ENCODE measurements at regions not wholly inside any gene's neighbourhood (a gene's known extent, or its start where the extent isn't known, plus 50 kb on each side); places are given as distances from the start of the nearest gene placed in this dataset.

GRCh38 chr2:70354264-70354949, 52.5 kb upstream of the FAM136A start:
- Histone ChIP-seq H3K9me3 (ENCODE audit: control insufficient read depth, insufficient read depth, low read length) (no peaks in the 10 kb centered on the region), H3K36me3 (ENCODE audit: control insufficient read depth, insufficient read depth, low read length) (no peaks in the 10 kb centered on the region), H3K27ac (ENCODE audit: low read length) (no peak overlapping the region), H3K4me1 (ENCODE audit: control insufficient read depth, insufficient read depth, low read length) (no peaks in the 10 kb centered on the region), H3K4me3 (ENCODE audit: low read length) (no peak overlapping the region), H3K27me3 (ENCODE audit: control insufficient read depth, insufficient read depth, low read length) (no peaks in the 10 kb centered on the region)
- DNase-seq (ENCODE audit: low read depth, low spot score) = no peak
- no CpG with 5 or more reads among the region's 2 CpGs for WGBS (ENCODE audit: insufficient coverage, insufficient read length)
